ENCODE measurements at regions not wholly inside any gene's neighbourhood (a gene's known extent, or its start where the extent isn't known, plus 50 kb on each side); places are given as distances from the start of the nearest gene placed in this dataset.

GRCh38 chr10:91000985-91001384 lies 80.1 kb upstream of the ANKRD1 start:
- TF ChIP-seq CTCF (IDR thresholded peaks at IDR 0.05) (no peak), POLR2A (IDR thresholded peaks at IDR 0.05) (no peak)

Data from sigmoid colon (tissue), 3 donors.